Ishikawa (cell line): ENCODE measurements at regions not wholly inside any gene's neighbourhood (a gene's known extent, or its start where the extent isn't known, plus 50 kb on each side); places are given as distances from the start of the nearest gene placed in this dataset.

Experiments used
- CEBPB ChIP-seq: IDR thresholded peaks from 2 replicates; pipeline ENCODE4 v1.6.1; 2012
- CREB1 ChIP-seq: IDR thresholded peaks from 2 replicates; pipeline ENCODE4 v1.6.1; 2012; ENCODE audit warnings: low read depth
- EGR1 ChIP-seq: IDR thresholded peaks from 2 replicates; pipeline ENCODE4 v1.6.1; 2012
- EP300 ChIP-seq: IDR thresholded peaks from 2 replicates; pipeline ENCODE4 v1.6.1; 2012; ENCODE audit warnings: borderline replicate concordance
- FOXM1 ChIP-seq: IDR thresholded peaks from 2 replicates; pipeline ENCODE4 v1.6.1; 2012; ENCODE audit warnings: low read depth, borderline replicate concordance
- MAX ChIP-seq: IDR thresholded peaks from 2 replicates; pipeline ENCODE4 v1.6.1; 2012
- NFIC ChIP-seq: IDR thresholded peaks from 2 replicates; pipeline ENCODE4 v1.6.1; 2012
- RAD21 ChIP-seq: IDR thresholded peaks from 2 replicates; pipeline ENCODE4 v1.6.1; 2012; ENCODE audit warnings: low read depth
- REST ChIP-seq: IDR thresholded peaks from 2 replicates; pipeline ENCODE4 v1.6.1; 2012; ENCODE audit warnings: low read depth, mild to moderate bottlenecking
- TAF1 ChIP-seq: IDR thresholded peaks from 2 replicates; pipeline ENCODE4 v1.6.1; 2012; ENCODE audit warnings: low read depth, mild to moderate bottlenecking
- TCF12 ChIP-seq: IDR thresholded peaks from 2 replicates; pipeline ENCODE4 v1.6.1; 2012; ENCODE audit warnings: low read depth
- TEAD4 ChIP-seq: IDR thresholded peaks from 2 replicates; pipeline ENCODE4 v1.6.1; 2012
- USF1 ChIP-seq: IDR thresholded peaks from 2 replicates; pipeline ENCODE4 v1.6.1; 2012
- YY1 ChIP-seq: IDR thresholded peaks from 2 replicates; pipeline ENCODE4 v1.6.1; 2012; ENCODE audit warnings: low read depth
- ZBTB7A ChIP-seq: IDR thresholded peaks from 2 replicates; pipeline ENCODE4 v1.6.1; 2012; ENCODE audit warnings: low read depth

GRCh38 chr9:110115341-110115820 is 92.6 kb downstream of the C9orf152 start:
- no peak for TF ChIP-seq NFIC
- no peak for TF ChIP-seq EGR1
- TF ChIP-seq REST, result no peak
- TF ChIP-seq TAF1, result no peak

GRCh38 chr9:110115826-110116542 is 92.0 kb downstream of the C9orf152 start:
- no peak for TF ChIP-seq USF1
- TF ChIP-seq MAX, result no peak

GRCh38 chr9:110116543-110116885 is 91.4 kb downstream of the C9orf152 start:
- TF ChIP-seq USF1, result no peak
- TF ChIP-seq EP300, result no peak
- no peak for TF ChIP-seq TEAD4
- no peak for TF ChIP-seq EGR1
- TF ChIP-seq CEBPB, result no peak
- no peak for TF ChIP-seq ZBTB7A
- TF ChIP-seq RAD21, result no peak
- no peak for TF ChIP-seq REST
- no peak for TF ChIP-seq CREB1
- no peak for TF ChIP-seq YY1
- TF ChIP-seq MAX, result no peak
- TF ChIP-seq FOXM1, result no peak
- no peak for TF ChIP-seq TCF12
- no peak for TF ChIP-seq NFIC
- TF ChIP-seq TAF1, result no peak

- no peak for TF ChIP-seq MAX
- TF ChIP-seq FOXM1, result no peak
- no peak for TF ChIP-seq RAD21
- TF ChIP-seq CEBPB, result no peak
- TF ChIP-seq YY1, result no peak
- no peak for TF ChIP-seq REST
- no peak for TF ChIP-seq TCF12
- TF ChIP-seq TAF1, result no peak
- no peak for TF ChIP-seq TEAD4
- TF ChIP-seq CREB1, result no peak
- TF ChIP-seq EP300, result no peak
- TF ChIP-seq EGR1, result no peak
- TF ChIP-seq ZBTB7A, result no peak
Observed at GRCh38 chr9:110121170-110121569, 86.8 kb downstream of the C9orf152 start.
